ENCODE measurements at regions not wholly inside any gene's neighbourhood (a gene's known extent, or its start where the extent isn't known, plus 50 kb on each side); places are given as distances from the start of the nearest gene placed in this dataset.

GRCh38 chr7:41571573-41571972 lies 131.3 kb downstream of the INHBA start:
- 72 to 73% methylated on average over 5 of the region's 5 CpGs for WGBS, 2 donors (ENCODE audit: low coverage in 1 of 2)
- no peaks in the 10 kb centered on the region for H3K27me3 ChIP-seq
- no peaks in the 10 kb centered on the region for H3K4me1 ChIP-seq
- TF ChIP-seq POLR2A (IDR thresholded peaks at IDR 0.05) (no peak), EP300 (IDR thresholded peaks at IDR 0.05; ENCODE audit: low read depth) (no peak), POLR2AphosphoS5 (IDR thresholded peaks at IDR 0.05) (no peak)
- TF ChIP-seq, protein P1, sequence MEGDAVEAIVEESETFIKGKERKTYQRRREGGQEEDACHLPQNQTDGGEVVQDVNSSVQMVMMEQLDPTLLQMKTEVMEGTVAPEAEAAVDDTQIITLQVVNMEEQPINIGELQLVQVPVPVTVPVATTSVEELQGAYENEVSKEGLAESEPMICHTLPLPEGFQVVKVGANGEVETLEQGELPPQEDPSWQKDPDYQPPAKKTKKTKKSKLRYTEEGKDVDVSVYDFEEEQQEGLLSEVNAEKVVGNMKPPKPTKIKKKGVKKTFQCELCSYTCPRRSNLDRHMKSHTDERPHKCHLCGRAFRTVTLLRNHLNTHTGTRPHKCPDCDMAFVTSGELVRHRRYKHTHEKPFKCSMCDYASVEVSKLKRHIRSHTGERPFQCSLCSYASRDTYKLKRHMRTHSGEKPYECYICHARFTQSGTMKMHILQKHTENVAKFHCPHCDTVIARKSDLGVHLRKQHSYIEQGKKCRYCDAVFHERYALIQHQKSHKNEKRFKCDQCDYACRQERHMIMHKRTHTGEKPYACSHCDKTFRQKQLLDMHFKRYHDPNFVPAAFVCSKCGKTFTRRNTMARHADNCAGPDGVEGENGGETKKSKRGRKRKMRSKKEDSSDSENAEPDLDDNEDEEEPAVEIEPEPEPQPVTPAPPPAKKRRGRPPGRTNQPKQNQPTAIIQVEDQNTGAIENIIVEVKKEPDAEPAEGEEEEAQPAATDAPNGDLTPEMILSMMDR (IDR thresholded peaks at IDR 0.05), result no peak
- in situ Hi-C loops (cut with MboI; ENCODE audit: low pct_ligation_motif_present in 1 of 4, low pct_unique_long_range_greater_than_20kb in 1 of 4, low sequenced_read_pairs in 3 of 4), result no loop called here
- intact Hi-C loops (cut with DNase I; ENCODE audit: low total_unique reads), result no loop called here
- H3K27ac ChIP-seq, result no peak overlapping the region
- no peaks in the 10 kb centered on the region for H3K36me3 ChIP-seq
- no peak for DNase-seq
- H3K4me3 ChIP-seq, result no peak overlapping the region
- H3K9me3 ChIP-seq, result no peaks in the 10 kb centered on the region

GRCh38 chr7:41570766-41571165 lies 132.1 kb downstream of the INHBA start:
- in situ Hi-C loops (cut with MboI; ENCODE audit: low pct_ligation_motif_present in 1 of 4, low pct_unique_long_range_greater_than_20kb in 1 of 4, low sequenced_read_pairs in 3 of 4) (no loop called here), intact Hi-C loops (cut with DNase I; ENCODE audit: low total_unique reads) (no loop called here)
- Histone ChIP-seq H3K36me3 (no peaks in the 10 kb centered on the region), H3K9me3 (no peaks in the 10 kb centered on the region), H3K4me3 (no peak overlapping the region), H3K4me1 (no peaks in the 10 kb centered on the region), H3K27ac (no peak overlapping the region), H3K27me3 (no peaks in the 10 kb centered on the region)
- no peak for DNase-seq
- whole genome bisulfite sequencing, 2 donors (ENCODE audit: low coverage in 1 of 2), result 84 to 100% methylated on average over 1 of the region's 1 CpG
- TF ChIP-seq POLR2A (IDR thresholded peaks at IDR 0.05), result no peak
- no peak for TF ChIP-seq EP300 (IDR thresholded peaks at IDR 0.05; ENCODE audit: low read depth)
- no peak for TF ChIP-seq POLR2AphosphoS5 (IDR thresholded peaks at IDR 0.05)
- TF ChIP-seq, protein P1 (IDR thresholded peaks at IDR 0.05), result no peak

DNA sequence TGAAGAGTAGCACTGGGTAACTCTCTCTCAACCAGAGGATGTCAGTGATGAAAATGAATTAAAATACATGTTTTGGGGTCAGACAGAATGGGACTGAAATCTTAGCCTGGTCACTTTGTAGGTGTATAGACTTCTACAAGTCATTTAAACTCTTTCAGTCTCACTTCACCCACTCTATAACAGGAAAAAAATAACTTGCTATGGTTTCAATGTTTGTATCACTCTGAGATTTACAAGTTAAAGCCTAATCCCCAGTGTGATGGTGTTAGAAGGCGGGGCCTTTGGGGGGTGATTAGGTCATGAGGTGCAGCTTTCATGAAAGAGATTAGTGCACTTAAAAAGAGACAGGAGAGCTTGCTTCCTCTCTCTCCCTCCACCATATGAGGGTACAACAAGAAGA lies 134.8 kb downstream of the INHBA start:
- DNase-seq, result no peak
- WGBS, 2 donors (ENCODE audit: low coverage in 1 of 2), result 67 to 71% methylated on average over 1 of the region's 1 CpG
- H3K9me3 ChIP-seq, result no peaks in the 10 kb centered on the region
- in situ Hi-C loops (cut with MboI; ENCODE audit: low pct_ligation_motif_present in 1 of 4, low pct_unique_long_range_greater_than_20kb in 1 of 4, low sequenced_read_pairs in 3 of 4) (no loop called here), intact Hi-C loops (cut with DNase I; ENCODE audit: low total_unique reads) (no loop called here)
- no peaks in the 10 kb centered on the region for H3K36me3 ChIP-seq
- H3K4me1 ChIP-seq, result no peaks in the 10 kb centered on the region
- no peak overlapping the region for H3K27ac ChIP-seq
- no peaks in the 10 kb centered on the region for H3K27me3 ChIP-seq
- H3K4me3 ChIP-seq, result no peak overlapping the region
- TF ChIP-seq POLR2AphosphoS5 (IDR thresholded peaks at IDR 0.05), result no peak
- TF ChIP-seq EP300 (IDR thresholded peaks at IDR 0.05; ENCODE audit: low read depth), result no peak
- TF ChIP-seq, protein P1 (IDR thresholded peaks at IDR 0.05), result no peak
- TF ChIP-seq POLR2A (IDR thresholded peaks at IDR 0.05), result no peak

GRCh38 chr7:41567731-41568114 lies 135.2 kb downstream of the INHBA start:
- Histone ChIP-seq H3K27me3 (no peaks in the 10 kb centered on the region), H3K9me3 (no peaks in the 10 kb centered on the region), H3K4me1 (no peaks in the 10 kb centered on the region), H3K36me3 (no peaks in the 10 kb centered on the region), H3K4me3 (no peak overlapping the region), H3K27ac (no peak overlapping the region)
- intact Hi-C loops (cut with DNase I; ENCODE audit: low total_unique reads), result no loop called here
- TF ChIP-seq POLR2A (IDR thresholded peaks at IDR 0.05), result no peak
- TF ChIP-seq, protein P1 (IDR thresholded peaks at IDR 0.05), result no peak
- 64 to 75% methylated on average over 1 to 2 of the region's 2 CpGs for WGBS, 2 donors (ENCODE audit: low coverage in 1 of 2)
- DNase-seq, result no peak
- in situ Hi-C loops (cut with MboI; ENCODE audit: low pct_ligation_motif_present in 1 of 4, low pct_unique_long_range_greater_than_20kb in 1 of 4, low sequenced_read_pairs in 3 of 4), result no loop called here
